ENCODE measurements at regions not wholly inside any gene's neighbourhood (a gene's known extent, or its start where the extent isn't known, plus 50 kb on each side); places are given as distances from the start of the nearest gene placed in this dataset.

DNA sequence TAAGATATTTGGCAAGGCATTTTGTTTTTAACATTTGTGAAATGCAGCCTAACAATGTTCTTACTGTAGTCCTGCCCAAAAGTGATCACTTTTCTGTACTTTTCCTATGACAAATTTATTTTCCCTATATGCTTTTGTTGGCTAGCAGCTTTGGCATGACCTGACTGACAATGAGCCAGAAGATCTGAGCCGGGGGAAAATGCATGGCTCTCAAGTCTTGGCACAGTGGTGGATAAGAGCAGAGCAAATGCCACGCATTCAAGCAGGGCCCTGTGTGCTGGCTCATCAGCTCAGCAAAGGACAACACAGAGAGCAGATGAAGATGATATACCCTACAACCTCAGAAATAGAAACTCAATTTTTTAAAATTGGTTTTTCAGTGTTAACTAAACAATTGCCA lies 187.3 kb downstream of the ANAPC10 start:
- H3K9me3 Mint-ChIP-seq = peaks cover 0 to 4% (median 0%) of the 10 kb centered on the region in 9 donors
- no peaks in the 10 kb centered on the region for H3K36me3 Mint-ChIP-seq
- peaks cover 0 to 4% (median 2%) of the 10 kb centered on the region in 5 donors for H3K27me3 Mint-ChIP-seq
- ATAC-seq (no peak), DNase-seq (no peak)
- POLR2A ChIA-PET = no interaction called here
- no peak overlapping the region for H3K27ac Mint-ChIP-seq
- H3K4me1 Mint-ChIP-seq = no peaks in the 10 kb centered on the region
- no peak overlapping the region for H3K4me3 Mint-ChIP-seq

All from naive thymus-derived CD8-positive, alpha-beta T cell (primary cell).